ENCODE measurements at regions not wholly inside any gene's neighbourhood (a gene's known extent, or its start where the extent isn't known, plus 50 kb on each side); places are given as distances from the start of the nearest gene placed in this dataset.

DNA sequence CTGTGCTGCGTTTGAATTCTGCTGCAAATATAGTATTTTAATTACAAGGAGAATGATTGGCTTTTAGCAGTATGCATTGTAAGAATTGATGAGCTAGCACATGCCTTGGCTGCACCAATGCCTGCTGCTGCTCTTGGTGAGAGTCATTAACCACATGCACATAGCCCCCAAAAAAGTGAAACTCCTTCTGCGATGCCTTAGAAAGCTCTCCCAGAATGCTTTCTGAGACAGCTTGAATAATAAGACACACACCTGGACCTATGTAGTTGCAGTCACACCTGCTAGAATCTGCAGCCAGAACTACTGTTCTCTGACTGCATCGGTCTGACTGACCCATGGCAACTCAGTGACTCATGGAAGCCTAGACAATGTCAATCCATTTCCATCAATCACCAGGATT lies 170.1 kb upstream of the DDX18 start:
- Histone ChIP-seq H3K9me3 (ENCODE audit: low read length) (no peaks in the 10 kb centered on the region), H3K4me3 (ENCODE audit: low read length) (no peak overlapping the region), H3F3A (ENCODE audit: low read length, unreplicated experiment) (no peaks in the 10 kb centered on the region), H3K9me2 (replicated peaks; ENCODE audit: low read length) (no peaks in the 10 kb centered on the region), H2AFZ (ENCODE audit: low read length) (no peak overlapping the region), H3K27me3 (ENCODE audit: low read length) (peaks cover 6% of the 10 kb centered on the region), H4K20me1 (ENCODE audit: low read length) (no peaks in the 10 kb centered on the region), H3K9ac (ENCODE audit: low read length) (no peak overlapping the region), H3K36me3 (ENCODE audit: low read depth, low read length) (no peaks in the 10 kb centered on the region), H3K27ac (ENCODE audit: low read length) (no peak overlapping the region), H3K4me2 (ENCODE audit: low read length) (no peak overlapping the region), H3K4me1 (ENCODE audit: insufficient read depth, low read length) (no peaks in the 10 kb centered on the region), H3K79me2 (ENCODE audit: low read length) (no peaks in the 10 kb centered on the region)
- DNase-seq, result no peak
- ChIA-PET POLR2A (ENCODE audit: unreplicated experiment) (no interaction called here), CTCF (no interaction called here)
- no peak for ATAC-seq
- BruUV-seq (replicated peaks), result no TSS peak
- TF ChIP-seq EZH2 (IDR thresholded peaks at IDR 0.05; ENCODE audit: low read length, unreplicated experiment) (no peak), EZH2phosphoT487 (IDR thresholded peaks at IDR 0.05; ENCODE audit: borderline replicate concordance, low read length) (no peak)
- TF ChIP-seq, protein P1, sequence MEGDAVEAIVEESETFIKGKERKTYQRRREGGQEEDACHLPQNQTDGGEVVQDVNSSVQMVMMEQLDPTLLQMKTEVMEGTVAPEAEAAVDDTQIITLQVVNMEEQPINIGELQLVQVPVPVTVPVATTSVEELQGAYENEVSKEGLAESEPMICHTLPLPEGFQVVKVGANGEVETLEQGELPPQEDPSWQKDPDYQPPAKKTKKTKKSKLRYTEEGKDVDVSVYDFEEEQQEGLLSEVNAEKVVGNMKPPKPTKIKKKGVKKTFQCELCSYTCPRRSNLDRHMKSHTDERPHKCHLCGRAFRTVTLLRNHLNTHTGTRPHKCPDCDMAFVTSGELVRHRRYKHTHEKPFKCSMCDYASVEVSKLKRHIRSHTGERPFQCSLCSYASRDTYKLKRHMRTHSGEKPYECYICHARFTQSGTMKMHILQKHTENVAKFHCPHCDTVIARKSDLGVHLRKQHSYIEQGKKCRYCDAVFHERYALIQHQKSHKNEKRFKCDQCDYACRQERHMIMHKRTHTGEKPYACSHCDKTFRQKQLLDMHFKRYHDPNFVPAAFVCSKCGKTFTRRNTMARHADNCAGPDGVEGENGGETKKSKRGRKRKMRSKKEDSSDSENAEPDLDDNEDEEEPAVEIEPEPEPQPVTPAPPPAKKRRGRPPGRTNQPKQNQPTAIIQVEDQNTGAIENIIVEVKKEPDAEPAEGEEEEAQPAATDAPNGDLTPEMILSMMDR (conservative IDR thresholded peaks at IDR 0.05; ENCODE audit: low read depth, low read length), result no peak
- intact Hi-C loops (cut with micrococcal nuclease), result no loop called here

DNA sequence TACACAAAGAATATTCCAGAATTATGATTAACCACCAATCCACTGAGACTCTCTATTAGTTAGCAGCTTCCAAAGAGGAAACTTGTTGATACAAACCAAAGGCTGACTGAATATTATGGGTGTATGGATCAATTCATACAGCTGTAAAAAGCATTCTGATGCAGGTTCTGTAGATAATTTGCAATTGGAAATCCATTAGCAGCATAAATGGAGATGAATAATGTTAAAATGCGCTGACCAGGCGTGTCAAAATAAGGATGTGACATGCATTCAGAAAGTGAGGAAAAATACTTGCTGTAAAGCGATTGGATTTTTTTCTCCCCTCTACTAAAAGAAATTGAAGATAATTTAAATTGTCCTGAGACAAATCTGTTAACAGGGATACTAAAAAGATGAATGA lies 169.0 kb upstream of the DDX18 start:
- Histone ChIP-seq H3K9me2 (replicated peaks; ENCODE audit: low read length) (no peaks in the 10 kb centered on the region), H3K27me3 (ENCODE audit: low read length) (peaks cover 6% of the 10 kb centered on the region), H3F3A (ENCODE audit: low read length, unreplicated experiment) (no peaks in the 10 kb centered on the region), H3K4me1 (ENCODE audit: insufficient read depth, low read length) (no peaks in the 10 kb centered on the region), H3K79me2 (ENCODE audit: low read length) (no peaks in the 10 kb centered on the region), H2AFZ (ENCODE audit: low read length) (no peak overlapping the region), H4K20me1 (ENCODE audit: low read length) (no peaks in the 10 kb centered on the region), H3K4me3 (ENCODE audit: low read length) (no peak overlapping the region), H3K36me3 (ENCODE audit: low read depth, low read length) (no peaks in the 10 kb centered on the region), H3K4me2 (ENCODE audit: low read length) (no peak overlapping the region), H3K9me3 (ENCODE audit: low read length) (no peaks in the 10 kb centered on the region), H3K9ac (ENCODE audit: low read length) (no peak overlapping the region), H3K27ac (ENCODE audit: low read length) (no peak overlapping the region)
- no TSS peak for BruUV-seq (replicated peaks)
- ChIA-PET CTCF (no interaction called here), POLR2A (ENCODE audit: unreplicated experiment) (no interaction called here)
- intact Hi-C loops (cut with micrococcal nuclease), result no loop called here
- DNase-seq (no peak), ATAC-seq (no peak)
- TF ChIP-seq, protein P1 (conservative IDR thresholded peaks at IDR 0.05; ENCODE audit: low read depth, low read length), result no peak
- TF ChIP-seq EZH2 (IDR thresholded peaks at IDR 0.05; ENCODE audit: low read length, unreplicated experiment) (no peak), EZH2phosphoT487 (IDR thresholded peaks at IDR 0.05; ENCODE audit: borderline replicate concordance, low read length) (no peak)

DNA sequence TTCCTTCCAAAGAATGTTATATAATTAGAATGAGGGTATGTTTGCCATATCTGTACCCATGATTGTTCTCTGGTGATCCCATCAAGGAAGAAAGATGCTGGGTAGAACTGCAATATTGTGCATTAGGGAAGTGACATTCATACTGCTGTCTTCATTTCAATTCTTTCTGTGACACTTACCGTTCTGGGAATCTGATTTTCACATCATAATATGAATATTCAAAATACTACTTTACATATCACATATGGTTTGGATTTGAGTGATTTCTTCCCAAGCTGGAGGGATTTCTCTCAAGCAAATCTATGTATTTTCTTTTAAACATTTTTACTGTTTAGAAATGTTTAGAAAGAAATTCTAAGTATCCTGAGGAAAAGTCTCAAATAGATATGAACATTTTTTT lies 168.4 kb upstream of the DDX18 start:
- Histone ChIP-seq H3K4me3 (ENCODE audit: low read length) (no peak overlapping the region), H3K4me2 (ENCODE audit: low read length) (no peak overlapping the region), H3F3A (ENCODE audit: low read length, unreplicated experiment) (no peaks in the 10 kb centered on the region), H3K9me3 (ENCODE audit: low read length) (no peaks in the 10 kb centered on the region), H2AFZ (ENCODE audit: low read length) (no peak overlapping the region), H3K79me2 (ENCODE audit: low read length) (no peaks in the 10 kb centered on the region), H4K20me1 (ENCODE audit: low read length) (no peaks in the 10 kb centered on the region), H3K9me2 (replicated peaks; ENCODE audit: low read length) (no peaks in the 10 kb centered on the region), H3K4me1 (ENCODE audit: insufficient read depth, low read length) (no peaks in the 10 kb centered on the region), H3K36me3 (ENCODE audit: low read depth, low read length) (no peaks in the 10 kb centered on the region), H3K27ac (ENCODE audit: low read length) (no peak overlapping the region), H3K9ac (ENCODE audit: low read length) (no peak overlapping the region), H3K27me3 (ENCODE audit: low read length) (peaks cover 6% of the 10 kb centered on the region)
- no peak for DNase-seq
- intact Hi-C loops (cut with micrococcal nuclease), result no loop called here
- ChIA-PET POLR2A (ENCODE audit: unreplicated experiment) (no interaction called here), CTCF (no interaction called here)
- no peak for TF ChIP-seq EZH2phosphoT487 (IDR thresholded peaks at IDR 0.05; ENCODE audit: borderline replicate concordance, low read length)
- TF ChIP-seq, protein P1 (conservative IDR thresholded peaks at IDR 0.05; ENCODE audit: low read depth, low read length), result no peak
- TF ChIP-seq EZH2 (IDR thresholded peaks at IDR 0.05; ENCODE audit: low read length, unreplicated experiment), result no peak
- BruUV-seq (replicated peaks), result no TSS peak
- no peak for ATAC-seq

Measured in PC-3 (cell line).